ENCODE measurements at regions not wholly inside any gene's neighbourhood (a gene's known extent, or its start where the extent isn't known, plus 50 kb on each side); places are given as distances from the start of the nearest gene placed in this dataset.

- Histone ChIP-seq H3K18ac (ENCODE audit: low read depth, low read length) (no peak overlapping the region), H3K4me2 (ENCODE audit: low read depth, low read length) (no peak overlapping the region), H3K36me3 (ENCODE audit: control insufficient read depth, insufficient read depth, low read length) (no peaks in the 10 kb centered on the region), H3K56ac (ENCODE audit: extremely low read depth, insufficient read depth, low read length) (no peak overlapping the region), H2BK120ac (ENCODE audit: low read depth, low read length) (no peak overlapping the region), H2BK5ac (ENCODE audit: low read depth, low read length, poor library complexity, severe bottlenecking) (no peak overlapping the region), H2BK20ac (ENCODE audit: low read depth, low read length) (no peak overlapping the region), H2BK15ac (ENCODE audit: low read depth, low read length) (no peak overlapping the region), H2AK9ac (replicated peaks; ENCODE audit: low read depth, low read length, poor library complexity) (no peak overlapping the region), H2AK5ac (ENCODE audit: low read depth, low read length) (no peak overlapping the region), H3K4me3 (ENCODE audit: insufficient read depth, low read depth, low read length) (no peak overlapping the region), H3K4ac (ENCODE audit: low read depth, low read length) (no peak overlapping the region), H3K27ac (ENCODE audit: insufficient read depth, low read length) (no peak overlapping the region), H3K9me3 (ENCODE audit: control insufficient read depth, insufficient read depth, low read length) (peaks cover 41% of the 10 kb centered on the region), H3K79me1 (ENCODE audit: low read depth in 1 of 2, low read length in 2 of 2) (no peaks in the 10 kb centered on the region), H4K8ac (ENCODE audit: low read depth in 2 of 2, low read length in 2 of 2) (no peak overlapping the region), H2AFZ (replicated peaks; ENCODE audit: low read length, poor library complexity) (no peak overlapping the region), H4K5ac (ENCODE audit: low read depth, low read length) (no peak overlapping the region), H3K9me1 (ENCODE audit: insufficient read depth, low read length) (no peaks in the 10 kb centered on the region), H4K91ac (ENCODE audit: insufficient read depth, low read depth, low read length) (no peak overlapping the region), H3K9ac (ENCODE audit: low read depth, low read length) (no peak overlapping the region), H3K14ac (replicated peaks; ENCODE audit: low read depth, low read length) (no peak overlapping the region), H3K23ac (ENCODE audit: low read depth, low read length) (no peak overlapping the region), H4K20me1 (ENCODE audit: insufficient read depth, low read length) (no peaks in the 10 kb centered on the region), H3K27me3 (ENCODE audit: control insufficient read depth, insufficient read depth, low read length) (no peaks in the 10 kb centered on the region), H3K4me1 (ENCODE audit: control insufficient read depth, insufficient read depth, low read length) (no peaks in the 10 kb centered on the region)
- ChIA-PET POLR2A (ENCODE audit: unreplicated experiment) (no interaction called here), CTCF (no interaction called here)
- no TSS peak for BruUV-seq (replicated peaks)
- TF ChIP-seq BHLHE40 (IDR thresholded peaks at IDR 0.05; ENCODE audit: low read depth, low read length) = no peak
- no peak for TF ChIP-seq MAFK (IDR thresholded peaks at IDR 0.05; ENCODE audit: low read depth, low read length)
- TF ChIP-seq RCOR1 (IDR thresholded peaks at IDR 0.05; ENCODE audit: insufficient replicate concordance, low read length) = no peak
- TF ChIP-seq CEBPB (IDR thresholded peaks at IDR 0.05; ENCODE audit: low read depth, low read length) = no peak
- TF ChIP-seq CHD1 (IDR thresholded peaks at IDR 0.05; ENCODE audit: low read depth, low read length) = no peak
- TF ChIP-seq NFE2L2 (IDR thresholded peaks at IDR 0.05; ENCODE audit: low read depth, low read length) = no peak
- TF ChIP-seq, protein P1, sequence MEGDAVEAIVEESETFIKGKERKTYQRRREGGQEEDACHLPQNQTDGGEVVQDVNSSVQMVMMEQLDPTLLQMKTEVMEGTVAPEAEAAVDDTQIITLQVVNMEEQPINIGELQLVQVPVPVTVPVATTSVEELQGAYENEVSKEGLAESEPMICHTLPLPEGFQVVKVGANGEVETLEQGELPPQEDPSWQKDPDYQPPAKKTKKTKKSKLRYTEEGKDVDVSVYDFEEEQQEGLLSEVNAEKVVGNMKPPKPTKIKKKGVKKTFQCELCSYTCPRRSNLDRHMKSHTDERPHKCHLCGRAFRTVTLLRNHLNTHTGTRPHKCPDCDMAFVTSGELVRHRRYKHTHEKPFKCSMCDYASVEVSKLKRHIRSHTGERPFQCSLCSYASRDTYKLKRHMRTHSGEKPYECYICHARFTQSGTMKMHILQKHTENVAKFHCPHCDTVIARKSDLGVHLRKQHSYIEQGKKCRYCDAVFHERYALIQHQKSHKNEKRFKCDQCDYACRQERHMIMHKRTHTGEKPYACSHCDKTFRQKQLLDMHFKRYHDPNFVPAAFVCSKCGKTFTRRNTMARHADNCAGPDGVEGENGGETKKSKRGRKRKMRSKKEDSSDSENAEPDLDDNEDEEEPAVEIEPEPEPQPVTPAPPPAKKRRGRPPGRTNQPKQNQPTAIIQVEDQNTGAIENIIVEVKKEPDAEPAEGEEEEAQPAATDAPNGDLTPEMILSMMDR (conservative IDR thresholded peaks at IDR 0.05; ENCODE audit: low read depth, low read length) = no peak
- no peak for TF ChIP-seq RAD21 (IDR thresholded peaks at IDR 0.05; ENCODE audit: low read length)
- TF ChIP-seq FOS (IDR thresholded peaks at IDR 0.05; ENCODE audit: low read depth, low read length) = no peak
- intact Hi-C loops (cut with micrococcal nuclease) (no loop called here), in situ Hi-C loops (cut with MboI; ENCODE audit: low sequenced_read_pairs) (no loop called here), dilution Hi-C loops (cut with HindIII; ENCODE audit: low sequenced_read_pairs, unreplicated experiment) (no loop called here)
- DNase-seq (no peak), ATAC-seq (ENCODE audit: low read depth) (no peak)
- 20% methylated on average over 2 of the region's 8 CpGs; no CpG with 5 or more reads in 1 of the 2 experiments for WGBS, 2 experiments (ENCODE audit: extremely low coverage in 2 of 2, insufficient read length in 1 of 2)
Measured at GRCh38 chr14:97771340-97772045, 974.3 kb downstream of the VRK1 start.

Data from IMR-90 (cell line).